CD4-positive, alpha-beta T cell treated with Interleukin-2 at 100 ng/mL for 4 hours (primary cell): ENCODE measurements at regions not wholly inside any gene's neighbourhood (a gene's known extent, or its start where the extent isn't known, plus 50 kb on each side); places are given as distances from the start of the nearest gene placed in this dataset.
"Not testable (repeated sequence)": the region's sequence is repeated elsewhere in the genome, so short reads cannot be mapped to it uniquely, and the experiment has no call there.

Experiments used
- DNase-seq: peaks from one replicate; pipeline ENCODE4 v3.0.0-alpha.2; 2020; ENCODE audit warnings: low spot score

GRCh38 chr5:63101870-63102269, 523.3 kb downstream of the LRRC70 start:
- no peak for DNase-seq

GRCh38 chr5:63097286-63097685, 518.7 kb downstream of the LRRC70 start:
- no peak for DNase-seq

- DNase-seq = no peak
These were observed 516.1 kb downstream of the LRRC70 start for GRCh38 chr5:63094730-63095129.

GRCh38 chr5:63089147-63089546, 510.5 kb downstream of the LRRC70 start:
- DNase-seq = no peak

GRCh38 chr5:63085561-63085960, 506.9 kb downstream of the LRRC70 start:
- DNase-seq = no peak

GRCh38 chr5:63083689-63084088, 505.1 kb downstream of the LRRC70 start:
- not testable (repeated sequence) for DNase-seq

GRCh38 chr5:63081402-63081801, 502.8 kb downstream of the LRRC70 start:
- DNase-seq = no peak

- no peak for DNase-seq
These were observed 491.4 kb downstream of the LRRC70 start for GRCh38 chr5:63070001-63070400.

GRCh38 chr5:63055421-63055820, 476.8 kb downstream of the LRRC70 start:
- DNase-seq = no peak

- DNase-seq = no peak
These were observed 474.5 kb downstream of the LRRC70 start for GRCh38 chr5:63053019-63053638.

- DNase-seq = no peak
These were observed 472.3 kb downstream of the LRRC70 start for GRCh38 chr5:63050916-63051315.

- no peak for DNase-seq
These were observed 471.3 kb downstream of the LRRC70 start for GRCh38 chr5:63049935-63050334.

- DNase-seq = no peak
These were observed 465.2 kb downstream of the LRRC70 start for GRCh38 chr5:63043792-63044191.

GRCh38 chr5:63032343-63032742, 453.7 kb downstream of the LRRC70 start:
- DNase-seq = no peak

GRCh38 chr5:63029891-63030290, 451.3 kb downstream of the LRRC70 start:
- no peak for DNase-seq

- no peak for DNase-seq
These were observed 447.1 kb downstream of the LRRC70 start for GRCh38 chr5:63025679-63026078.

- DNase-seq = no peak
These were observed 443.8 kb downstream of the LRRC70 start for GRCh38 chr5:63022403-63022802.

GRCh38 chr5:63011158-63011557, 432.5 kb downstream of the LRRC70 start:
- no peak for DNase-seq

GRCh38 chr5:63008195-63008594, 429.6 kb downstream of the LRRC70 start:
- DNase-seq = no peak

- DNase-seq = not testable (repeated sequence)
These were observed 416.2 kb downstream of the LRRC70 start for GRCh38 chr5:62994842-62995241.

- no peak for DNase-seq
These were observed 407.1 kb downstream of the LRRC70 start for GRCh38 chr5:62985749-62986148.

- no peak for DNase-seq
These were observed 403.7 kb downstream of the LRRC70 start for GRCh38 chr5:62982348-62982747.

GRCh38 chr5:62980884-62981283, 402.3 kb downstream of the LRRC70 start:
- DNase-seq = no peak

- no peak for DNase-seq
These were observed 400.9 kb downstream of the LRRC70 start for GRCh38 chr5:62979472-62979871.

- no peak for DNase-seq
These were observed 399.0 kb downstream of the LRRC70 start for GRCh38 chr5:62977661-62978060.
